ENCODE measurements at regions not wholly inside any gene's neighbourhood (a gene's known extent, or its start where the extent isn't known, plus 50 kb on each side); places are given as distances from the start of the nearest gene placed in this dataset.
"Not testable (repeated sequence)": the region's sequence is repeated elsewhere in the genome, so short reads cannot be mapped to it uniquely, and the experiment has no call there.

DNA sequence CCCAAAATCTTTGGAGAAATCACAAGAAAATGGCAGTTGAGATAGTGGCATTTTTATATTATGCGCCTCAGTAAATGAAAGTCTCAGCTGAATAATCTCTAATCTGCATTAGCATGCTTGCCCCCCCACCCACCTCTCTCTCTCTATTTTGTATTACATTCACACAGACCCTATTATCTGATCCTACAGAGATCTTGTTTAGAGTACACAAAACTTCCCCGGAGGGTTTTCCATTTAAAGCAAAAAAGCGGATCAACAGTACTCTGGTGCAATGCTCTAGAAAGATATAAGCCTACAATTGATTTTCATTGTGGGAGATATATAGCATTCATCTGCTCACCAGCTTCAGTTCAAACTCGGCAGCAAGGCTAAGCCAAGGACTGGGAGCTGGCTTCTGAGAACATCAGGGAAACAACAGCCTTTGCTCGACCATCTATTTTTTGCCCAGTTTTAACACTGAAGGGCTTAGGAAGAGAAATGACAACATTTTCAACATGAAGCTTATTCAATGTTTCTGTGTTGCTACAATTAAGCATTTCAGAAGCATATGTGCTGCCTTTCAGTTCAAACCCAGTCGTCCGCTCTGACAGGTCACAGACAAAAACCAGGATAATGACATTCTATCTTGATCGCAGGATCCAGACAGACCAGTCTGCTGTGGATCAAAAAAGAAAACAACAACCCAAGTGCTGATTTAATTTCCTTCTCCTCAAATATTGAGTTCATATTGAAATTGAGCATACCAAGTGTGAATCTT is 137.6 kb upstream of the ATXN1 start:
- ATAC-seq (ENCODE audit: low FRiP score in 2 of 2): no peak
- no peak for DNase-seq
- no peaks in the 10 kb centered on the region for H3K27me3 ChIP-seq
- no peak overlapping the region for H3K4me3 ChIP-seq
- H3K9me3 ChIP-seq: no peaks in the 10 kb centered on the region
- TF ChIP-seq, protein P1, sequence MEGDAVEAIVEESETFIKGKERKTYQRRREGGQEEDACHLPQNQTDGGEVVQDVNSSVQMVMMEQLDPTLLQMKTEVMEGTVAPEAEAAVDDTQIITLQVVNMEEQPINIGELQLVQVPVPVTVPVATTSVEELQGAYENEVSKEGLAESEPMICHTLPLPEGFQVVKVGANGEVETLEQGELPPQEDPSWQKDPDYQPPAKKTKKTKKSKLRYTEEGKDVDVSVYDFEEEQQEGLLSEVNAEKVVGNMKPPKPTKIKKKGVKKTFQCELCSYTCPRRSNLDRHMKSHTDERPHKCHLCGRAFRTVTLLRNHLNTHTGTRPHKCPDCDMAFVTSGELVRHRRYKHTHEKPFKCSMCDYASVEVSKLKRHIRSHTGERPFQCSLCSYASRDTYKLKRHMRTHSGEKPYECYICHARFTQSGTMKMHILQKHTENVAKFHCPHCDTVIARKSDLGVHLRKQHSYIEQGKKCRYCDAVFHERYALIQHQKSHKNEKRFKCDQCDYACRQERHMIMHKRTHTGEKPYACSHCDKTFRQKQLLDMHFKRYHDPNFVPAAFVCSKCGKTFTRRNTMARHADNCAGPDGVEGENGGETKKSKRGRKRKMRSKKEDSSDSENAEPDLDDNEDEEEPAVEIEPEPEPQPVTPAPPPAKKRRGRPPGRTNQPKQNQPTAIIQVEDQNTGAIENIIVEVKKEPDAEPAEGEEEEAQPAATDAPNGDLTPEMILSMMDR (IDR thresholded peaks at IDR 0.05): no peak
- no peak for TF ChIP-seq POLR2AphosphoS5 (IDR thresholded peaks at IDR 0.05)
- TF ChIP-seq POLR2A (IDR thresholded peaks at IDR 0.05): no peak
- TF ChIP-seq EP300 (IDR thresholded peaks at IDR 0.05): no peak
- no peaks in the 10 kb centered on the region for H3K36me3 ChIP-seq
- 80% methylated on average over 8 of the region's 8 CpGs for WGBS, 2 donors
- no peak overlapping the region for H3K27ac ChIP-seq
- H3K4me1 ChIP-seq: peaks cover 3 to 11% (median 8%) of the 10 kb centered on the region in 4 donors

DNA sequence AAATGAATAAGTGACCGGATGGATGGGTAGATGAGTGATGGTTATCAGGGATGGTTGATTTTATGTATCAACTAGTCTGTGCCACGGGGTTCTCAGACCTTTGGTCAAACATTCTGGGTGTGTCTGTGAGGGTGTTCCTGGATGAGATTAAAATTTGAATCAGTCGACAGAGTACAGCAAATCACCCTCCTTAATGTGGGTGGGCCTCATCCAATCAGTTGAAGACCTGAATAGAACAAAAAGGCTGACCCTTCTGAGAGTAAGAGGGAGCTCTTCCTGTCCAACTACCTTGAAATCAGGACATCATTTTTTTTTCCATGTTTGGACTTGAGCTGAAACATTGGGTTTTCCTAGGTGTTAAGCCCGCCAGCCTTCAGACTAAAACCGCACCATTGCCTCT is 136.4 kb upstream of the ATXN1 start:
- no peak overlapping the region for H3K4me3 ChIP-seq
- H3K27ac ChIP-seq: no peak overlapping the region
- 92 to 98% methylated on average over 5 of the region's 5 CpGs for WGBS, 2 donors
- H3K4me1 ChIP-seq: peaks cover 3 to 11% (median 8%) of the 10 kb centered on the region in 4 donors
- TF ChIP-seq POLR2AphosphoS5 (IDR thresholded peaks at IDR 0.05): no peak
- TF ChIP-seq, protein P1 (IDR thresholded peaks at IDR 0.05): no peak
- TF ChIP-seq EP300 (IDR thresholded peaks at IDR 0.05): no peak
- no peak for TF ChIP-seq POLR2A (IDR thresholded peaks at IDR 0.05)
- no peaks in the 10 kb centered on the region for H3K36me3 ChIP-seq
- DNase-seq: no peak
- no peaks in the 10 kb centered on the region for H3K27me3 ChIP-seq
- ATAC-seq (ENCODE audit: low FRiP score in 2 of 2): no peak
- peaks cover 0 to 2% (median 0%) of the 10 kb centered on the region in 4 donors for H3K9me3 ChIP-seq

DNA sequence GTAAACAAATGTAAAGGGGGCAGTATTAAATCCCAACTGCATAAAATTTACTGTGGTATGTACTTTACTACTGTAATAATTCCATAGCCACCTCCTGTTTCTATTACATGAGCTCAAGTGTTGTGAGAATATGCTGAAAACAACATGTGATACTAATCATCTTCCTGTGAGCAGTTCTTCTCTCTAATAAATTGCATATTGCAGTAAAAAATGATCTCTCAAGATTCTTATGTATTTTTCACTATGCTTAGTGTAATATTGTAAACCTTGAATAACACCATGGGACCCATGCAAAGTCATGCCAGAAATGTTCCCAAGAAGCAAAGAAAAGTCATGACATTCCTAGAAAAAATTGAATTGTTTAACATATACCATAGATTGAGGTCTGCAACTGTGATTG is 133.0 kb upstream of the ATXN1 start:
- no peak overlapping the region for H3K27ac ChIP-seq
- H3K27me3 ChIP-seq: no peaks in the 10 kb centered on the region
- H3K4me3 ChIP-seq: no peak overlapping the region
- H3K36me3 ChIP-seq: no peaks in the 10 kb centered on the region
- TF ChIP-seq POLR2AphosphoS5 (IDR thresholded peaks at IDR 0.05): no peak
- no peak for TF ChIP-seq POLR2A (IDR thresholded peaks at IDR 0.05)
- TF ChIP-seq, protein P1 (IDR thresholded peaks at IDR 0.05): no peak
- no peak for TF ChIP-seq EP300 (IDR thresholded peaks at IDR 0.05)
- no peak for ATAC-seq (ENCODE audit: low FRiP score in 2 of 2)
- DNase-seq: no peak
- H3K9me3 ChIP-seq: peaks cover 0 to 2% (median 0%) of the 10 kb centered on the region in 4 donors
- H3K4me1 ChIP-seq: peaks cover 0 to 5% (median 0%) of the 10 kb centered on the region in 4 donors

DNA sequence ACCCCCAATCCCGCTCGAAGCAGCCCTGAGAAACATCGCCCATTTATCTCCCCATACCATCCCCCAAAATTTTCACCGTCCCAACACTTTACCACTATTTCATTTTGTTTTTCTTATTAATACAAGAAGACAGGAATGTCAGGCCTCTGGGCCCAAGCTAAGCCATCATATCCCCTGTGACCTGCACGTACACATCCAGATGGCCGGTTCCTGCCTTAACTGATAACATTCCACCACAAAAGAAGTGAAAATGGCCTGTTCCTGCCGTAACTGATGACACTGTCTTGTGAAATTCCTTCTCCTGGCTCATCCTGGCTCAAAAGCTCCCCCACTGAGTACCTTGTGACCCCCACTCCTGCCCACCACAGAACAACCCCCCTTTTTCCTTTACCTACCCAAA is 129.8 kb upstream of the ATXN1 start:
- not testable (repeated sequence) for H3K36me3 ChIP-seq; H3K27ac ChIP-seq; ATAC-seq (ENCODE audit: low FRiP score in 2 of 2); H3K9me3 ChIP-seq; H3K4me1 ChIP-seq; DNase-seq; H3K4me3 ChIP-seq; H3K27me3 ChIP-seq
- 91 to 92% methylated on average over 7 of the region's 7 CpGs for WGBS, 2 donors

DNA sequence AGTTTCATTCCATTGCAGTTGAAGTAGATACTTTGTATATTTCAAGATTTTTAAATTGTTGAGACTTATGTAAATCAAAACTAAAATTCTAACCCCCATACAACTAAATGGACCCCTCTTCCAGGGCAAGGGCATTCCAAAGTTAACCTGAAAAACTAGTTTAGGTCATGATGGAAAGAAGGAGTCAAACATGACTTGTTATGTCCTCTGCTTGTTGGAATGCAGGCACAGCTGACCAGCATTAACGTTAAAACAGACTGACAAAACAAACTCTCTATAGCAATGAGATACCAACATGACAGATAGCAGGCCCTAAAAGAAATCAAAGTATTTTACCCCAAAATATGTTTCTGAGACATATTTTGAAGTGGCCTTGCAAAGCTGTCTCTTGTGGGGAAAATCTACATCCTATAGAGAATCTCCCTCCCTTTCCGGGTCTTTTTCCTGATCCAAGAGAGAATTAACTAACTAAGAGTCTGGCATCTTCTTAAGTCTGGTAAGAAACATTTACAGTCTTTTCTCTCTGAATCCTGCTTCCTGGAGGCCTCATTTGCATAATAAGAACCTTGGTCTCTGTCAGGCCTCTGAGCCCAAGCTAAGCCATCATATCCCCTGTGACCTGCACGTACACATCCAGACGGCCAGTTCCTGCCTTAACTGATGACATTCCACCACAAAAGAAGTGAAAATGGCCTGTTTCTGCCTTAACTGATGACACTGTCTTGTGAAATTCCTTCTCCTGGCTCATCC is 124.3 kb upstream of the ATXN1 start:
- H3K4me3 ChIP-seq: no peak overlapping the region
- peaks cover 0 to 9% (median 0%) of the 10 kb centered on the region in 4 donors for H3K4me1 ChIP-seq
- no peaks in the 10 kb centered on the region for H3K36me3 ChIP-seq
- H3K27me3 ChIP-seq: no peaks in the 10 kb centered on the region
- no peak for TF ChIP-seq POLR2A (IDR thresholded peaks at IDR 0.05)
- no peak for TF ChIP-seq EP300 (IDR thresholded peaks at IDR 0.05)
- TF ChIP-seq, protein P1 (IDR thresholded peaks at IDR 0.05): no peak
- no peak for TF ChIP-seq POLR2AphosphoS5 (IDR thresholded peaks at IDR 0.05)
- ATAC-seq (ENCODE audit: low FRiP score in 2 of 2) (no peak), DNase-seq (no peak)
- H3K27ac ChIP-seq: no peak overlapping the region
- H3K9me3 ChIP-seq: no peaks in the 10 kb centered on the region
- 74 to 85% methylated on average over 4 of the region's 4 CpGs for WGBS, 2 donors

All from upper lobe of left lung (tissue), 6 donors.